Endothelial cell of umbilical vein (primary cell): ENCODE measurements at regions not wholly inside any gene's neighbourhood (a gene's known extent, or its start where the extent isn't known, plus 50 kb on each side); places are given as distances from the start of the nearest gene placed in this dataset.

Source experiments
- JUN ChIP-seq: IDR thresholded peaks from 2 replicates; pipeline ENCODE4 v1.6.1; 2011; ENCODE audit warnings: borderline replicate concordance, low read depth; ENCODE audit not compliant: insufficient read length, insufficient read depth
- POLR2A ChIP-seq: IDR thresholded peaks from 2 replicates; pipeline ENCODE4 v1.6.1; 2012; ENCODE audit warnings: low read depth, mild to moderate bottlenecking, control low read depth, low read length
- TF ChIP-seq, protein P1 (sequence below), 2 donors: IDR thresholded peaks; 1 replicate in 1 of 2; 2 replicates in 1 of 2; pipeline ENCODE4 v1.5.1; 2011; ENCODE audit warnings: low read length in 2 of 2, mild to moderate bottlenecking in 2 of 2, moderate library complexity in 2 of 2, control low read depth in 1 of 2, inconsistent platforms in 1 of 2, low read depth in 1 of 2; ENCODE audit not compliant: insufficient read depth in 1 of 2; ENCODE audit errors: extremely low read depth in 1 of 2

DNA sequence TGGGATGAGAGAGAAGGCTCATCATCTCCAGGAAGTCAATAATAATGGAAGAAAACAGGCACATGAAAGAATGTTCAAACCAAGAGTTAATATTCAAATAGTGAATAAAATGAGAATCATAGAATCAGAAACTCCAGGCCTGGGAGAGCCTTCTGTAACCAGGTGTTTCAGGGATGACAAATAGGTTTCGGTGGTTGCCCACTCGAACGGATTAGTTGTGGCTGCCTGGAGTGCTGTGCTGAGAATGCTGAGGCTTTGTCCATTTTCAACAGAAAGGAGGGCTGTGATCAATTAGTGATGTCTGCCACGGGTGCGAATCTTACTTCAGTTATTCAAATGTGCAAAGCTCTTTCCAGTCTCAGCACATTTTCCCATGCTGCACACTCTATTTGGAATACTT lies 227.3 kb downstream of the INSIG2 start:
- no peak for TF ChIP-seq JUN
- TF ChIP-seq, protein P1, sequence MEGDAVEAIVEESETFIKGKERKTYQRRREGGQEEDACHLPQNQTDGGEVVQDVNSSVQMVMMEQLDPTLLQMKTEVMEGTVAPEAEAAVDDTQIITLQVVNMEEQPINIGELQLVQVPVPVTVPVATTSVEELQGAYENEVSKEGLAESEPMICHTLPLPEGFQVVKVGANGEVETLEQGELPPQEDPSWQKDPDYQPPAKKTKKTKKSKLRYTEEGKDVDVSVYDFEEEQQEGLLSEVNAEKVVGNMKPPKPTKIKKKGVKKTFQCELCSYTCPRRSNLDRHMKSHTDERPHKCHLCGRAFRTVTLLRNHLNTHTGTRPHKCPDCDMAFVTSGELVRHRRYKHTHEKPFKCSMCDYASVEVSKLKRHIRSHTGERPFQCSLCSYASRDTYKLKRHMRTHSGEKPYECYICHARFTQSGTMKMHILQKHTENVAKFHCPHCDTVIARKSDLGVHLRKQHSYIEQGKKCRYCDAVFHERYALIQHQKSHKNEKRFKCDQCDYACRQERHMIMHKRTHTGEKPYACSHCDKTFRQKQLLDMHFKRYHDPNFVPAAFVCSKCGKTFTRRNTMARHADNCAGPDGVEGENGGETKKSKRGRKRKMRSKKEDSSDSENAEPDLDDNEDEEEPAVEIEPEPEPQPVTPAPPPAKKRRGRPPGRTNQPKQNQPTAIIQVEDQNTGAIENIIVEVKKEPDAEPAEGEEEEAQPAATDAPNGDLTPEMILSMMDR (IDR thresholded peaks at IDR 0.05; ENCODE audit: extremely low read depth in 1 of 2, insufficient read depth in 1 of 2, low read depth in 1 of 2, low read length in 2 of 2), result no peak
- TF ChIP-seq POLR2A, result no peak
